ENCODE measurements at regions not wholly inside any gene's neighbourhood (a gene's known extent, or its start where the extent isn't known, plus 50 kb on each side); places are given as distances from the start of the nearest gene placed in this dataset.

- TF ChIP-seq EP300 (IDR thresholded peaks at IDR 0.05) (no peak), POLR2A (IDR thresholded peaks at IDR 0.05; ENCODE audit: low read depth) (no peak)
- DNase-seq (ENCODE audit: extremely low spot score) = no peak
Measured at GRCh38 chr2:167504061-167504460, 615.8 kb downstream of the XIRP2 start.

GRCh38 chr2:167501618-167502017, 613.3 kb downstream of the XIRP2 start:
- Histone ChIP-seq H3K27me3 (no peaks in the 10 kb centered on the region), H3K4me3 (no peak overlapping the region), H3K9me3 (no peaks in the 10 kb centered on the region), H3K4me1 (no peaks in the 10 kb centered on the region), H3K27ac (replicated peaks in 1 of 4) (no peak overlapping the region), H3K36me3 (no peaks in the 10 kb centered on the region)
- TF ChIP-seq EP300 (IDR thresholded peaks at IDR 0.05) (no peak), POLR2A (IDR thresholded peaks at IDR 0.05; ENCODE audit: low read depth) (no peak), POLR2AphosphoS5 (IDR thresholded peaks at IDR 0.05) (no peak), CTCF (IDR thresholded peaks at IDR 0.05) (no peak)
- DNase-seq (ENCODE audit: extremely low spot score) = no peak
- intact Hi-C loops (cut with DNase I) = no loop called here
- 97% methylated on average over 1 of the region's 1 CpG for WGBS

More at GRCh38 chr2:167504061-167504460, 615.8 kb downstream of the XIRP2 start:
- Histone ChIP-seq H3K4me1 (no peaks in the 10 kb centered on the region), H3K27me3 (no peaks in the 10 kb centered on the region), H3K27ac (replicated peaks in 1 of 4) (no peak overlapping the region), H3K9me3 (no peaks in the 10 kb centered on the region), H3K36me3 (no peaks in the 10 kb centered on the region), H3K4me3 (no peak overlapping the region)
- intact Hi-C loops (cut with DNase I) = no loop called here

DNA sequence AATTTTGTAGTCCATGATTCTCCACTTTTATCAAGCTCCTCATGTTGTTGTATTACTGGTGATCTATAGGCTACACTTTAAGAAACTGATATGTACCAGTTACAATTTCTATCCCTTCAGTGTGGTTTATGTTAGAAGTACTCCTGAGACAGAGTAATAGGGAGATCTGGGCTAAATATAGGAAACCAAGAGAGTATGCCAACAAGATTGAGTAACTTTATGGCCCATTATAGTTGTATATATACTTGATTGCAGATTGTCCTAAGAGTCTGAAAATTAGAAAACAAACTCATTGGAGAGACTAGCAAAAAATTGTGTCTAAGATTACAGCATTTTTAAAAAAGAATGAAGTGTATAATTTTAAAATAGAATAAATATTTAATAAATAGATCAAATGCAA, 605.6 kb downstream of the XIRP2 start:
- no peak overlapping the region for H3K27ac ChIP-seq (replicated peaks in 1 of 4)
- H3K4me3 ChIP-seq = no peak overlapping the region
- no peaks in the 10 kb centered on the region for H3K4me1 ChIP-seq
- no peak for DNase-seq (ENCODE audit: extremely low spot score)
- no peak for TF ChIP-seq POLR2AphosphoS5 (IDR thresholded peaks at IDR 0.05)
- no peak for TF ChIP-seq EP300 (IDR thresholded peaks at IDR 0.05)
- no peak for TF ChIP-seq POLR2A (IDR thresholded peaks at IDR 0.05; ENCODE audit: low read depth)
- TF ChIP-seq CTCF (IDR thresholded peaks at IDR 0.05) = no peak
- no peaks in the 10 kb centered on the region for H3K9me3 ChIP-seq
- no peaks in the 10 kb centered on the region for H3K36me3 ChIP-seq
- intact Hi-C loops (cut with DNase I) = no loop called here
- H3K27me3 ChIP-seq = no peaks in the 10 kb centered on the region

- Histone ChIP-seq H3K4me1 (no peaks in the 10 kb centered on the region), H3K9me3 (no peaks in the 10 kb centered on the region), H3K4me3 (no peak overlapping the region), H3K27me3 (no peaks in the 10 kb centered on the region), H3K27ac (replicated peaks in 1 of 4) (no peak overlapping the region), H3K36me3 (no peaks in the 10 kb centered on the region)
- TF ChIP-seq POLR2A (IDR thresholded peaks at IDR 0.05; ENCODE audit: low read depth) = no peak
- TF ChIP-seq CTCF (IDR thresholded peaks at IDR 0.05) = no peak
- no peak for TF ChIP-seq POLR2AphosphoS5 (IDR thresholded peaks at IDR 0.05)
- no peak for TF ChIP-seq EP300 (IDR thresholded peaks at IDR 0.05)
- intact Hi-C loops (cut with DNase I) = no loop called here
- no peak for DNase-seq (ENCODE audit: extremely low spot score)
Measured at GRCh38 chr2:167492486-167492885, 604.2 kb downstream of the XIRP2 start.

GRCh38 chr2:167491788-167492187, 603.5 kb downstream of the XIRP2 start:
- Histone ChIP-seq H3K4me1 (no peaks in the 10 kb centered on the region), H3K9me3 (no peaks in the 10 kb centered on the region), H3K4me3 (no peak overlapping the region), H3K27ac (replicated peaks in 1 of 4) (no peak overlapping the region), H3K27me3 (no peaks in the 10 kb centered on the region), H3K36me3 (no peaks in the 10 kb centered on the region)
- TF ChIP-seq CTCF (IDR thresholded peaks at IDR 0.05) (no peak), EP300 (IDR thresholded peaks at IDR 0.05) (no peak), POLR2AphosphoS5 (IDR thresholded peaks at IDR 0.05) (no peak), POLR2A (IDR thresholded peaks at IDR 0.05; ENCODE audit: low read depth) (no peak)
- intact Hi-C loops (cut with DNase I) = no loop called here
- WGBS = 93% methylated on average over 3 of the region's 3 CpGs
- DNase-seq (ENCODE audit: extremely low spot score) = no peak

Measured in esophagus muscularis mucosa (tissue), 4 donors.